Keratinocyte (primary cell): ENCODE measurements at regions not wholly inside any gene's neighbourhood (a gene's known extent, or its start where the extent isn't known, plus 50 kb on each side); places are given as distances from the start of the nearest gene placed in this dataset.

Experiments
- EZH2 ChIP-seq: IDR thresholded peaks from one replicate; pipeline ENCODE4 v1.6.1; 2012; ENCODE audit warnings: inconsistent platforms, mild to moderate bottlenecking, low read length, moderate library complexity
- TF ChIP-seq, protein P1 (sequence below), 3 experiments: IDR thresholded peaks in 1 of 3; conservative IDR thresholded peaks in 1 of 3; optimal IDR thresholded peaks in 1 of 3; 2 replicates in 2 of 3; 3 replicates in 1 of 3; pipeline versions ENCODE3 to v1.5.1; 2011; ENCODE audit warnings: low read length in 3 of 3, mild to moderate bottlenecking in 3 of 3, moderate library complexity in 2 of 3, control low read depth in 1 of 3, inconsistent platforms in 1 of 3; ENCODE audit not compliant: insufficient read depth in 2 of 3; ENCODE audit errors: extremely low read depth in 1 of 3

DNA sequence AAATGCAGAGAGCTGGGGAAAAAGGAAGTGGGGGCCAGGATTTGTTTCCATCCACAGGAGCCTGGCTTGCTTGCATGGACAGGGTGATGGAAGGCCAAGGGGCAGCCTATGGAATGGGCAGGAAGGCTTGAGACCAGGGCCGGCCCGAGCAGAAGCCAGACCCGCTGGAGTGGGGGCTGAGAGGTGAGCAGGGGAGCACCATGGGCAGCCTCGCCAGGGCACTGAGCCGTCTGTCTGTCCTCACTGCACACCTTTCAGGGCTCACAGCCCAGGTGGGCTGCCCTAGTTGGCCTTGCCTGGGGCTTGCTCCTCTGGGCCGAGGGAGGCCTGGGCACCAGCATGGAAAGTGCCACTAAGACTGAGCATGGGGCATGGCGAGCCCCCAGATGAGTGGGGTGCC lies 58.6 kb upstream of the CNOT6 start:
- TF ChIP-seq EZH2, result no peak
- TF ChIP-seq, protein P1, sequence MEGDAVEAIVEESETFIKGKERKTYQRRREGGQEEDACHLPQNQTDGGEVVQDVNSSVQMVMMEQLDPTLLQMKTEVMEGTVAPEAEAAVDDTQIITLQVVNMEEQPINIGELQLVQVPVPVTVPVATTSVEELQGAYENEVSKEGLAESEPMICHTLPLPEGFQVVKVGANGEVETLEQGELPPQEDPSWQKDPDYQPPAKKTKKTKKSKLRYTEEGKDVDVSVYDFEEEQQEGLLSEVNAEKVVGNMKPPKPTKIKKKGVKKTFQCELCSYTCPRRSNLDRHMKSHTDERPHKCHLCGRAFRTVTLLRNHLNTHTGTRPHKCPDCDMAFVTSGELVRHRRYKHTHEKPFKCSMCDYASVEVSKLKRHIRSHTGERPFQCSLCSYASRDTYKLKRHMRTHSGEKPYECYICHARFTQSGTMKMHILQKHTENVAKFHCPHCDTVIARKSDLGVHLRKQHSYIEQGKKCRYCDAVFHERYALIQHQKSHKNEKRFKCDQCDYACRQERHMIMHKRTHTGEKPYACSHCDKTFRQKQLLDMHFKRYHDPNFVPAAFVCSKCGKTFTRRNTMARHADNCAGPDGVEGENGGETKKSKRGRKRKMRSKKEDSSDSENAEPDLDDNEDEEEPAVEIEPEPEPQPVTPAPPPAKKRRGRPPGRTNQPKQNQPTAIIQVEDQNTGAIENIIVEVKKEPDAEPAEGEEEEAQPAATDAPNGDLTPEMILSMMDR (optimal IDR thresholded peaks at IDR 0.05 in 1 of 3, IDR thresholded peaks at IDR 0.05 in 1 of 3, conservative IDR thresholded peaks at IDR 0.05 in 1 of 3; ENCODE audit: extremely low read depth in 1 of 3, insufficient read depth in 2 of 3, low read length in 3 of 3), result no peak
